ENCODE measurements at regions not wholly inside any gene's neighbourhood (a gene's known extent, or its start where the extent isn't known, plus 50 kb on each side); places are given as distances from the start of the nearest gene placed in this dataset.
A peak's percentile ranks its signal among the peaks of the same experiment; 100 is the strongest.
"Not testable (repeated sequence)": the region's sequence is repeated elsewhere in the genome, so short reads cannot be mapped to it uniquely, and the experiment has no call there.

- DNase-seq = no peak
These were observed 361.3 kb downstream of the NR2F1-AS1 start for GRCh38 chr5:93219641-93220145.

- not testable (repeated sequence) for DNase-seq
These were observed 367.8 kb downstream of the NR2F1-AS1 start for GRCh38 chr5:93213111-93213794.

GRCh38 chr5:93209476-93209875 is 371.5 kb downstream of the NR2F1-AS1 start:
- DNase-seq = no peak

GRCh38 chr5:93208141-93208751 is 372.8 kb downstream of the NR2F1-AS1 start:
- DNase-seq = peak; percentile 62

- no peak for DNase-seq
These were observed 374.8 kb downstream of the NR2F1-AS1 start for GRCh38 chr5:93206203-93206602.

- DNase-seq = no peak
These were observed 380.0 kb downstream of the NR2F1-AS1 start for GRCh38 chr5:93201061-93201460.

GRCh38 chr5:93196986-93197385 is 384.0 kb downstream of the NR2F1-AS1 start:
- DNase-seq = no peak

GRCh38 chr5:93193431-93194347 is 387.3 kb downstream of the NR2F1-AS1 start:
- peak; percentile 50 for DNase-seq

- DNase-seq = no peak
These were observed 388.3 kb downstream of the NR2F1-AS1 start for GRCh38 chr5:93192683-93193082.

GRCh38 chr5:93192087-93192486 is 388.9 kb downstream of the NR2F1-AS1 start:
- no peak for DNase-seq

- DNase-seq = no peak
These were observed 389.8 kb downstream of the NR2F1-AS1 start for GRCh38 chr5:93191035-93191817.

- no peak for DNase-seq
These were observed 391.3 kb downstream of the NR2F1-AS1 start for GRCh38 chr5:93189707-93190120.

- no peak for DNase-seq
These were observed 392.0 kb downstream of the NR2F1-AS1 start for GRCh38 chr5:93188876-93189485.

- DNase-seq = no peak
These were observed 394.8 kb downstream of the NR2F1-AS1 start for GRCh38 chr5:93186076-93186682.

GRCh38 chr5:93184041-93184440 is 397.0 kb downstream of the NR2F1-AS1 start:
- DNase-seq = no peak

GRCh38 chr5:93179466-93179865 is 401.6 kb downstream of the NR2F1-AS1 start:
- no peak for DNase-seq

GRCh38 chr5:93174930-93175329 is 406.1 kb downstream of the NR2F1-AS1 start:
- no peak for DNase-seq

- DNase-seq = no peak
These were observed 415.5 kb downstream of the NR2F1-AS1 start for GRCh38 chr5:93165559-93165958.

- no peak for DNase-seq
These were observed 416.3 kb downstream of the NR2F1-AS1 start for GRCh38 chr5:93164690-93165089.

- no peak for DNase-seq
These were observed 417.9 kb downstream of the NR2F1-AS1 start for GRCh38 chr5:93163010-93163663.
